Gastroesophageal sphincter (tissue), 4 donors: ENCODE measurements at regions not wholly inside any gene's neighbourhood (a gene's known extent, or its start where the extent isn't known, plus 50 kb on each side); places are given as distances from the start of the nearest gene placed in this dataset.

Source experiments
- ATAC-seq: fragments of 150-250 bp; one replicate; pipeline ENCODE4 v1.9.1; 2016; ENCODE audit warnings: mild to moderate bottlenecking, moderate library complexity
- H3K27ac ChIP-seq, 4 donors: fragments of 200-600 bp; sonication (generic) in 3 of 4; 1 replicate in 3 of 4; 2 replicates in 1 of 4; pipeline ENCODE4 v1.5.1; 2016 to 2019
- H3K27me3 ChIP-seq: fragments of 200-600 bp; sonication (generic); one replicate; pipeline ENCODE4 v1.5.1; 2019
- H3K36me3 ChIP-seq, 2 donors: fragments of 200-600 bp; sonication (generic); one replicate each; pipeline ENCODE4 v1.5.1; 2019; ENCODE audit warnings: control low read depth in 1 of 2
- H3K4me1 ChIP-seq, 3 donors: fragments of 200-600 bp; sonication (generic); 1 replicate in 2 of 3; 2 replicates in 1 of 3; pipeline ENCODE4 v1.5.1; 2016 to 2019; ENCODE audit warnings: control low read depth in 2 of 3
- H3K4me3 ChIP-seq, 2 donors: fragments of 200-600 bp; sonication (generic); one replicate each; pipeline ENCODE4 v1.5.1; 2019; ENCODE audit warnings: mild to moderate bottlenecking in 1 of 2, moderate library complexity in 1 of 2
- H3K9me3 ChIP-seq, 3 donors: fragments of 200-600 bp; sonication (generic); one replicate each; pipeline ENCODE4 v1.5.1; 2017 to 2019; ENCODE audit warnings: control low read depth in 2 of 3
- EP300 ChIP-seq: sonication (generic); formaldehyde crosslinking; IDR thresholded peaks from one replicate; pipeline ENCODE4 v1.6.1; 2017; ENCODE audit warnings: antibody characterized with exemption, mild to moderate bottlenecking
- POLR2A ChIP-seq, 2 donors: fragments of 450-650 bp; IDR thresholded peaks; one replicate each; pipeline ENCODE4 v1.6.1; 2017; ENCODE audit warnings: antibody characterized with exemption in 2 of 2, mild to moderate bottlenecking in 2 of 2, moderate library complexity in 1 of 2
- POLR2AphosphoS5 ChIP-seq: sonication (generic); formaldehyde crosslinking; IDR thresholded peaks from one replicate; pipeline ENCODE4 v1.6.1; 2017; ENCODE audit warnings: antibody characterized with exemption
- WGBS, 2 donors: methylation state at CpG; one replicate each; pipeline ENCODE4 v1.1.5; 2018; ENCODE audit warnings: low coverage in 1 of 2; 5-methylcytosine and 5-hydroxymethylcytosine counted together
- TF ChIP-seq, protein P1 (sequence below), 4 experiments: fragments of 200-600 bp in 2 of 4; fragments of 450-650 bp in 2 of 4; sonication (generic) in 1 of 4; IDR thresholded peaks; one replicate each; pipeline ENCODE4 v1.5.1; 2017 to 2019; ENCODE audit warnings: antibody characterized with exemption in 4 of 4, mild to moderate bottlenecking in 2 of 4, moderate library complexity in 2 of 4

DNA sequence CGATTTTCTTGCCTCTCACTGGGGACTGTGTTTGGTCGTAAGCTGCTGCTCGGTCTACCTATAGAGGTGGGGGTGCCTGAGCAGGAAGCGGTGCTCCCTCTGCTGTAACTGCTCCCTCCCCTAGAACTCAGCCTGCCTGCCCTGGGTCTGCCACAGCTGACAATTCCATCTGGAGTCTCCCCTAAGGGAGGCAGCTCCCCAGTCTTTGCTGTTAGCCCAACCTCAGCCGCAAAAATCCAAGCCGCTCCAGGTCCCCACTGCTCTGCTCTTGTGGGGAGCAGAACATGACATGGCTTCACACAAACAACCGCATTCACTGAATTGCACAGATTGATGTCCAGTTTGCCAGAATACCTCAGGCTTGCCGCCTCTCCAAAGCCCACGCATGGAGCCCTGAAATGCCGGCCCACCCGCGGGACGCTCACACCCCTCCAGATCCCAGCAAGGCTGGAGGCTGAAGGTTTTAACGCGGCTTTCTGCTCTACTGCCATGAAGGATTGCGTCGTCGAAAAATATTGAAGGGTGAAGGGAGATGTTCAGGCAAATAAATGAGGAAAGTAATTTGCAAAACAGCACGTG is 221.5 kb upstream of the FOXF1 start:
- TF ChIP-seq EP300: no peak
- no peak overlapping the region for H3K27ac ChIP-seq
- ATAC-seq: no peak
- no peak overlapping the region for H3K4me3 ChIP-seq
- peaks cover 0 to 17% (median 6%) of the 10 kb centered on the region in 3 donors for H3K4me1 ChIP-seq
- H3K27me3 ChIP-seq: peaks cover 58% of the 10 kb centered on the region
- 78 to 90% methylated on average over 5 to 15 of the region's 19 CpGs for WGBS, 2 donors
- no peaks in the 10 kb centered on the region for H3K9me3 ChIP-seq
- H3K36me3 ChIP-seq: no peaks in the 10 kb centered on the region

DNA sequence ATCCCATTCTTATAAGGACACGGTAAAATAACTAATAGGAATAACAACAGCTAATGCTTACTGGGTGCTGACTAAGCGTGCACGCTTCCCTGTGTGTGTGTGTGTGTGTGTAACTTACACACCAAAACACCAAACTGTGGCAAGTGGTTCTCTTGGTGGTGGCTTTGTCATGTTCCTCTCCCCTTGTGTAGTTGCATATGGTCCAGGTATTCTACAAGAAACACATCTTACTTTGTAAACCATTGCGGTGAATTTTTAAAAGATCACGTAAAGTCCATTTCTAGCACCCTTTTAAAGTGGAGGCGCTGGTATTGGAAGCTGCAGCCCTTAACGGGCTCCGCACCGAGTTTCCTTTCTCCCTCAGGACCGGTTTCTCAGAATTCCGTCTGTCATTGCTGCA is 221.0 kb upstream of the FOXF1 start:
- ATAC-seq: no peak
- Histone ChIP-seq H3K9me3 (no peaks in the 10 kb centered on the region), H3K27ac (no peak overlapping the region), H3K36me3 (no peaks in the 10 kb centered on the region), H3K4me3 (no peak overlapping the region), H3K4me1 (peaks cover 0 to 22% (median 9%) of the 10 kb centered on the region in 3 donors), H3K27me3 (peaks cover 58% of the 10 kb centered on the region)
- no peak for TF ChIP-seq POLR2AphosphoS5
- no peak for TF ChIP-seq EP300
- TF ChIP-seq POLR2A (IDR thresholded peaks at IDR 0.05): no peak
- TF ChIP-seq, protein P1, sequence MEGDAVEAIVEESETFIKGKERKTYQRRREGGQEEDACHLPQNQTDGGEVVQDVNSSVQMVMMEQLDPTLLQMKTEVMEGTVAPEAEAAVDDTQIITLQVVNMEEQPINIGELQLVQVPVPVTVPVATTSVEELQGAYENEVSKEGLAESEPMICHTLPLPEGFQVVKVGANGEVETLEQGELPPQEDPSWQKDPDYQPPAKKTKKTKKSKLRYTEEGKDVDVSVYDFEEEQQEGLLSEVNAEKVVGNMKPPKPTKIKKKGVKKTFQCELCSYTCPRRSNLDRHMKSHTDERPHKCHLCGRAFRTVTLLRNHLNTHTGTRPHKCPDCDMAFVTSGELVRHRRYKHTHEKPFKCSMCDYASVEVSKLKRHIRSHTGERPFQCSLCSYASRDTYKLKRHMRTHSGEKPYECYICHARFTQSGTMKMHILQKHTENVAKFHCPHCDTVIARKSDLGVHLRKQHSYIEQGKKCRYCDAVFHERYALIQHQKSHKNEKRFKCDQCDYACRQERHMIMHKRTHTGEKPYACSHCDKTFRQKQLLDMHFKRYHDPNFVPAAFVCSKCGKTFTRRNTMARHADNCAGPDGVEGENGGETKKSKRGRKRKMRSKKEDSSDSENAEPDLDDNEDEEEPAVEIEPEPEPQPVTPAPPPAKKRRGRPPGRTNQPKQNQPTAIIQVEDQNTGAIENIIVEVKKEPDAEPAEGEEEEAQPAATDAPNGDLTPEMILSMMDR (IDR thresholded peaks at IDR 0.05): no peak
- 75 to 83% methylated on average over 4 to 11 of the region's 11 CpGs for WGBS, 2 donors

DNA sequence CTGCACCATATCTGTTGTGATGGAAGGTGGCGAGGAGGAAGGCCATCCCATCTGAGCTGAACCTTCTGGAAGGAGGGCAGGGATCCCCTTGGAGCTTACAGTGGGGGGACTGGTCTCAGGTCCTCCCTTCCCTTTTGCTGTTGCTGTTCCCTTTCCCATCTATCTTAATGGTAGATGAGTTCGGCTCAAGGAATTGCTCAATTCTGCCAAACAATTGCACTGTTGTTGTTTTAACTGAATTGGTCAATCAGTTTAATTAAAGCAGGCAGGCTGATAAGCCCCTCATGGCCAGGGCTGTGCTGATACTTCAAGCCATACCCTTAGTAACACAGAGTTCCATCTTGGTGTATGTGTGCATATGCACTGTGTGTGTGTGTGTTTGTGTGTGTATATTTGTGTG is 220.4 kb upstream of the FOXF1 start:
- Histone ChIP-seq H3K4me3 (no peak overlapping the region), H3K4me1 (peaks cover 0 to 28% (median 14%) of the 10 kb centered on the region in 3 donors), H3K27ac (no peak overlapping the region), H3K27me3 (peaks cover 60% of the 10 kb centered on the region), H3K36me3 (no peaks in the 10 kb centered on the region), H3K9me3 (no peaks in the 10 kb centered on the region)
- ATAC-seq: no peak
- TF ChIP-seq POLR2AphosphoS5 (no peak), EP300 (no peak), POLR2A (IDR thresholded peaks at IDR 0.05) (no peak)
- TF ChIP-seq, protein P1 (IDR thresholded peaks at IDR 0.05): no peak
- 86 to 88% methylated on average over 1 to 2 of the region's 2 CpGs for WGBS, 2 donors

DNA sequence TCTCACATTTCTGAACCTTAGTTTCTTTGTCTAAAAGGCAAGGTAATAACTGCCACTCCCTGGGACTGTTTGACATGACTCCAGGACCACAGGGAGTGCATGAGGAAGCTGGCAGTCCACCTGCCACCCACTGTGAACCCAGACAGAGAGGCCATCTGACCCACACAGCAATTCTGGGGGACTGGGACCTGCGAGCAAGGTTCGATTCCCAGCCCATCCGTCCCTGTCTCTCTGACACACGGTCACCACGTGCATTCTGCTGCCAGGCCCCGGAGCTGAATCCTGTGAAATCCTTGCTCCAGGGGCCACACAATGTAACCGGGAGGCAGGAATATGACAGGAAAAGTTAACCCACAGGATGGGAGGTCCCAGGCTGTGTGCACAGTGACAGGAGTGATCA is 218.8 kb upstream of the FOXF1 start:
- Histone ChIP-seq H3K36me3 (no peaks in the 10 kb centered on the region), H3K4me3 (no peak overlapping the region), H3K27ac (no peak overlapping the region), H3K9me3 (no peaks in the 10 kb centered on the region), H3K4me1 (peaks cover 0 to 29% (median 14%) of the 10 kb centered on the region in 3 donors), H3K27me3 (peaks cover 54% of the 10 kb centered on the region)
- WGBS, 2 donors: 100% methylated on average over 3 of the region's 7 CpGs; no CpG with 5 or more reads in 1 of the 2 donors
- no peak for ATAC-seq
- no peak for TF ChIP-seq POLR2AphosphoS5
- no peak for TF ChIP-seq EP300
- TF ChIP-seq, protein P1 (IDR thresholded peaks at IDR 0.05): no peak
- no peak for TF ChIP-seq POLR2A (IDR thresholded peaks at IDR 0.05)

DNA sequence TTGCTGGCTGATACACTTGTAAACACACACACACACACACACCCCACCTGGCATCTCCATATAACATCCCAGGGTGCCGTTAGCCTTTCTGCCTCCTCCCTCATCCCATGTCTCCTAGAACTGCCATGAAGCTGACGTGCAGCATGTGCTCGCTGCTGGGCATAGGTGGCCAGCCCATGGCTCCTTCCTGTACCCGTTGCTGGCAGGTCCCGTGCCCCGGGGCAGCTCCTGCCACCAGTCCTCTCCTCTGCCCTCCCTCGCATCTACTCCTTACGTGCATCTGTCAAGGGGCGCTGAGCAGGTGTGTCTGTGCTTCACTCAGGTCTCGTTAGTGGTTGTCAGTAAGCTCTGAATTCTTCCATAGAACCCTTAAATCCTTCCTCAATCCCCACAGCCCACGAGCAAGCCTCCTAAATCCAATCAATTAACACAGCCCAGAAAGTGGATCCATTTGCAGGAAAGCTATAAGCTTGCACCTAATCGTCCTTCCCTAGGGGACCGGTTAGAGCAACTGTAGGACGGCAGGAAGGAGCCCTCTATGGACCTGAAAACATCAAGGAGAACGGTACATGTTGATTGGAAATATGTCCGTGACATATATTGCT is 218.1 kb upstream of the FOXF1 start:
- peaks cover 46% of the 10 kb centered on the region for H3K27me3 ChIP-seq

More for the DNA sequence above, 218.1 kb upstream of the FOXF1 start:
- no peak for ATAC-seq
- peaks cover 0 to 22% (median 9%) of the 10 kb centered on the region in 3 donors for H3K4me1 ChIP-seq
- no peak overlapping the region for H3K27ac ChIP-seq
- TF ChIP-seq POLR2A (IDR thresholded peaks at IDR 0.05) (no peak), EP300 (no peak), POLR2AphosphoS5 (no peak)
- TF ChIP-seq, protein P1 (IDR thresholded peaks at IDR 0.05): no peak
- WGBS, 2 donors: 72 to 81% methylated on average over 9 to 13 of the region's 16 CpGs
- no peaks in the 10 kb centered on the region for H3K9me3 ChIP-seq
- H3K4me3 ChIP-seq: no peak overlapping the region
- H3K36me3 ChIP-seq: no peaks in the 10 kb centered on the region
